ENCODE measurements at regions not wholly inside any gene's neighbourhood (a gene's known extent, or its start where the extent isn't known, plus 50 kb on each side); places are given as distances from the start of the nearest gene placed in this dataset.
"Not testable (repeated sequence)": the region's sequence is repeated elsewhere in the genome, so short reads cannot be mapped to it uniquely, and the experiment has no call there.

DNA sequence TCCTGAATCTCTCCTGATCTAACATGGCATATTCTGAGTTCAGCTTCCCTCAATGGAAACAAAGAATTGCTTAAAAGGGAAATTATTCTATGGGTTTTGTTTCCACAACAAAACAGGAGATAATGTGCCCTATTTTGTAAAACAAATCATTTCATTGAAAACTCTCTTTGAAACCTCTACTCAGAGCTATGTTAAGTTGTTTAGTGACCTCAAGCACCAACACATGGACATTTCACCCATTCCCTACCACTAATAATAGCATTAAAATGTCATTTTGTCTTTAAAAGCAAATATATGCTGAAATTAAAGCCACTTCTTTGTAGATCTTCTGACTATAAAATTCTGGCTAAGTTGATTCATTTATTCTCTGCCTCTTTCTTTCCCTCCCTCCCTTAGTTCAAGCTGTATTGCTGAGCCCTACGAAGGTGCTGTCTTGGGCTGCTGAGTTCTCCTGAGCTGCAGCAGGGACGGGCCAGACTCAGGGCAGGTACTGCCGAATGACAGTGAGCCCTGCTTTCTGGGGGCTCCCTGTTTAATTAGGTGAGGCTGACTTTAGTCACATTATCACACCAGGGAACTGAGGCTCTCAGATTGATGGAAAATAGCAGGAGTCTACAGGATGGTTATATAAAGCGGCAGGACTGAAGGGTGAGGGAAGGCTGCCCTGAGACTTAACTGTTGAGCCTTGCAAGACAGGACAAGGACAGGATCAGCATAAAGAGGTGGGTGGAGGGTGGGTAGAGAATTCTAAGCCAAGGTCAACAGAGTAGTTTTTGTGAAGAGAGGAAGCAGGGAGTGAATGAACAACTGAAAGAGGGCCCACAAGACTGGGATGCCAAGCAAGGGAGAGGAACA lies 1685.1 kb downstream of the SPATA31A7 start:
- not testable (repeated sequence) for TF ChIP-seq ZSCAN29 (CRISPR knock-in tag; conservative IDR thresholded peaks at IDR 0.05); POLR2AphosphoS5 (IDR thresholded peaks at IDR 0.05; ENCODE audit: low read depth, low read length); ARNT (IDR thresholded peaks at IDR 0.05); HNRNPK (IDR thresholded peaks at IDR 0.05; ENCODE audit: low read depth, low read length, poor library complexity, severe bottlenecking)

All from HepG2 (cell line).